Vagina (tissue), 2 donors: ENCODE measurements at regions not wholly inside any gene's neighbourhood (a gene's known extent, or its start where the extent isn't known, plus 50 kb on each side); places are given as distances from the start of the nearest gene placed in this dataset.

Source experiments
- CTCF ChIP-seq, 3 experiments: fragments of 450-650 bp in 2 of 3; fragments of 200-600 bp in 1 of 3; sonication (generic) in 1 of 3; IDR thresholded peaks; one replicate each; pipeline ENCODE4 v1.5.1; 2017 to 2019; ENCODE audit warnings: antibody characterized with exemption in 3 of 3, mild to moderate bottlenecking in 2 of 3, moderate library complexity in 2 of 3
- POLR2A ChIP-seq, 2 donors: fragments of 450-650 bp; IDR thresholded peaks; one replicate each; pipeline ENCODE4 v1.6.1; 2017; ENCODE audit warnings: antibody characterized with exemption in 2 of 2, mild to moderate bottlenecking in 2 of 2, moderate library complexity in 2 of 2

GRCh38 chr3:152619691-152620090, 215.2 kb upstream of the P2RY1 start:
- TF ChIP-seq CTCF (IDR thresholded peaks at IDR 0.05) = no peak
- TF ChIP-seq POLR2A (IDR thresholded peaks at IDR 0.05) = no peak
